Hepatocyte (in vitro differentiated cells): ENCODE measurements at regions not wholly inside any gene's neighbourhood (a gene's known extent, or its start where the extent isn't known, plus 50 kb on each side); places are given as distances from the start of the nearest gene placed in this dataset.

Experiments
- EZH2phosphoT487 ChIP-seq: fragments of 200-600 bp; sonication (generic); IDR thresholded peaks from one replicate; pipeline ENCODE4 v1.6.1; 2018; ENCODE audit warnings: antibody characterized with exemption, mild to moderate bottlenecking, low read depth, moderate library complexity; ENCODE audit not compliant: unreplicated experiment, severe bottlenecking
- TF ChIP-seq, protein P1 (sequence below): fragments of 200-600 bp; sonication (generic); IDR thresholded peaks from 2 replicates; pipeline ENCODE4 v1.5.1; 2016; ENCODE audit warnings: antibody characterized with exemption, mild to moderate bottlenecking; ENCODE audit not compliant: poor library complexity

DNA sequence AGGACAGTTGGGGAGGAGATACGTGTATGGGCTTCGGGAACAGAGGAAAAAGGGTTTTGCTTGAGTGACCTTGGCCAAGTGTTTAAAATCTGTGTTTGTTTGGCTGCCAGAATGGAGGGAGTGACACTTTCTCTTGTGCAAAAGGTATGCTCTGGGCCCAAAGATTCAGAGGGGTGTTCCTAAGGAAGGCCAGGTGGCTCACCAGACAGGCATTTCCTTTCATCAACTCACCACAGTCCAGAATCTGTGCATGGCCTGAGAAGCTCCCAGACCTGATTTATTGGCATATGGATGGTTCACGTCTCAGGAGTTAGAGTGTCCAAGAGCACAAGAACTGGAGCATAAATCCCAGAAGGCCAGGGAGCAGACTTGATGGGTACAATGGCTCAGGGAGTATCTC, 53.4 kb upstream of the NLK start:
- no peak for TF ChIP-seq EZH2phosphoT487
- TF ChIP-seq, protein P1, sequence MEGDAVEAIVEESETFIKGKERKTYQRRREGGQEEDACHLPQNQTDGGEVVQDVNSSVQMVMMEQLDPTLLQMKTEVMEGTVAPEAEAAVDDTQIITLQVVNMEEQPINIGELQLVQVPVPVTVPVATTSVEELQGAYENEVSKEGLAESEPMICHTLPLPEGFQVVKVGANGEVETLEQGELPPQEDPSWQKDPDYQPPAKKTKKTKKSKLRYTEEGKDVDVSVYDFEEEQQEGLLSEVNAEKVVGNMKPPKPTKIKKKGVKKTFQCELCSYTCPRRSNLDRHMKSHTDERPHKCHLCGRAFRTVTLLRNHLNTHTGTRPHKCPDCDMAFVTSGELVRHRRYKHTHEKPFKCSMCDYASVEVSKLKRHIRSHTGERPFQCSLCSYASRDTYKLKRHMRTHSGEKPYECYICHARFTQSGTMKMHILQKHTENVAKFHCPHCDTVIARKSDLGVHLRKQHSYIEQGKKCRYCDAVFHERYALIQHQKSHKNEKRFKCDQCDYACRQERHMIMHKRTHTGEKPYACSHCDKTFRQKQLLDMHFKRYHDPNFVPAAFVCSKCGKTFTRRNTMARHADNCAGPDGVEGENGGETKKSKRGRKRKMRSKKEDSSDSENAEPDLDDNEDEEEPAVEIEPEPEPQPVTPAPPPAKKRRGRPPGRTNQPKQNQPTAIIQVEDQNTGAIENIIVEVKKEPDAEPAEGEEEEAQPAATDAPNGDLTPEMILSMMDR, result no peak
